HAP-1 (cell line): ENCODE measurements at regions not wholly inside any gene's neighbourhood (a gene's known extent, or its start where the extent isn't known, plus 50 kb on each side); places are given as distances from the start of the nearest gene placed in this dataset.

Experiments used
- DNase-seq, 2 experiments: peaks; one replicate each; pipeline ENCODE4 v3.0.0-alpha.2; 2016 to 2020; ENCODE audit warnings: low spot score in 2 of 2
- H3K27me3 ChIP-seq: fragments of 250-450 bp; sonication (Bioruptor Pico); 2 replicates; pipeline ENCODE4 v1.5.1; 2020; ENCODE audit warnings: low read depth, mild to moderate bottlenecking, moderate library complexity
- H3K36me3 ChIP-seq: fragments of 250-450 bp; sonication (Bioruptor Pico); replicated peaks from 2 replicates; pipeline ENCODE4 v1.5.1; 2020; ENCODE audit warnings: mild to moderate bottlenecking
- H3K4me1 ChIP-seq: fragments of 250-450 bp; sonication (Bioruptor Pico); 2 replicates; pipeline ENCODE4 v1.5.1; 2020; ENCODE audit warnings: mild to moderate bottlenecking
- H3K4me3 ChIP-seq: fragments of 250-450 bp; sonication (Bioruptor Pico); 2 replicates; pipeline ENCODE4 v1.5.1; 2020; ENCODE audit warnings: mild to moderate bottlenecking, moderate library complexity
- H3K9me3 ChIP-seq: fragments of 250-450 bp; sonication (Bioruptor Pico); 2 replicates; pipeline ENCODE4 v1.5.1; 2020; ENCODE audit warnings: mild to moderate bottlenecking, moderate library complexity
- in situ Hi-C: fragments of 300-500 bp; cut with MboI; formaldehyde crosslinking; loops from 3 replicates; pipeline ENCODE4 v1.14.3; 2020; ENCODE audit warnings: low sequenced_read_pairs, inconsistent platforms, mixed read lengths

DNA sequence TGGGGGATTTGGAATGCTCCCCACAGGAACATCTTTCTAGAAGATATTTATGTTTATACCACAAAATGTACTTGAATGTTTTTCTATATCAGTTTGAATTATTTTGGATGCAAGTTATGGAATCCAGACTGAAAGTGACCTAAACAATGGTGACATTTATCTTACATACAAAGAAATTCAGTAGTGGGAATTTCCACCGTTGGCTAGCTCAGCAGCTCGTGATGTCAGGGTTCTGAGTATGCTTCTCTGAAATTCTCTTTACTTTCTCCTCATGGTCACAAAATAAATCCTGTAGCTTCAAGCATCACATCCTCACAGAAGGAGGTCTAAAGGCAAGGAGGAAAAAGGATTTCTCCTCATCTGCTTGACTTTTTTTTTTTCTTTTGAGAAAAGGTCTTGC, 105.3 kb downstream of the AKAIN1 start:
- H3K9me3 ChIP-seq = no peaks in the 10 kb centered on the region
- no peak overlapping the region for H3K4me3 ChIP-seq
- no peaks in the 10 kb centered on the region for H3K27me3 ChIP-seq
- in situ Hi-C loops = no loop called here
- H3K4me1 ChIP-seq = no peaks in the 10 kb centered on the region
- DNase-seq = no peak
- H3K36me3 ChIP-seq = no peaks in the 10 kb centered on the region

DNA sequence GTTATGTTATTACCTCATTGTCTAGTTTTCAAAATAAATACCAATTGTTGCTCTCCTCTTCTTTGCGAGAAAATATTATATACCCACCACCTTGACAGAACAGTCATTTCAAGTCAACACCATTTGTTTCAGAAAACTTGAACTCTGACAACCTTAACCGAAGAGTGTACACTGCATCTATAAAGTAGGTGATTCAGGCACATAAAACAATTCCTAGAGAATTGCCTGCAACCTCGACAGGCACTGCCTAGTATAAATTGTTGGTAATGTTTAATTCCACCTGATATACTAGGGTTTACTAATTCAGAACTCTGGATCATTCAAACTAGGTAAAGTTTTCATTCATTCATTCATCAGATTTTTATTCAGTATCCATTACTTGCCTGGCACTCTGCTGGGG, 121.8 kb downstream of the AKAIN1 start:
- Histone ChIP-seq H3K4me3 (no peak overlapping the region), H3K9me3 (no peaks in the 10 kb centered on the region), H3K36me3 (no peaks in the 10 kb centered on the region), H3K27me3 (no peaks in the 10 kb centered on the region), H3K4me1 (no peaks in the 10 kb centered on the region)
- in situ Hi-C loops = no loop called here
- no peak for DNase-seq

DNA sequence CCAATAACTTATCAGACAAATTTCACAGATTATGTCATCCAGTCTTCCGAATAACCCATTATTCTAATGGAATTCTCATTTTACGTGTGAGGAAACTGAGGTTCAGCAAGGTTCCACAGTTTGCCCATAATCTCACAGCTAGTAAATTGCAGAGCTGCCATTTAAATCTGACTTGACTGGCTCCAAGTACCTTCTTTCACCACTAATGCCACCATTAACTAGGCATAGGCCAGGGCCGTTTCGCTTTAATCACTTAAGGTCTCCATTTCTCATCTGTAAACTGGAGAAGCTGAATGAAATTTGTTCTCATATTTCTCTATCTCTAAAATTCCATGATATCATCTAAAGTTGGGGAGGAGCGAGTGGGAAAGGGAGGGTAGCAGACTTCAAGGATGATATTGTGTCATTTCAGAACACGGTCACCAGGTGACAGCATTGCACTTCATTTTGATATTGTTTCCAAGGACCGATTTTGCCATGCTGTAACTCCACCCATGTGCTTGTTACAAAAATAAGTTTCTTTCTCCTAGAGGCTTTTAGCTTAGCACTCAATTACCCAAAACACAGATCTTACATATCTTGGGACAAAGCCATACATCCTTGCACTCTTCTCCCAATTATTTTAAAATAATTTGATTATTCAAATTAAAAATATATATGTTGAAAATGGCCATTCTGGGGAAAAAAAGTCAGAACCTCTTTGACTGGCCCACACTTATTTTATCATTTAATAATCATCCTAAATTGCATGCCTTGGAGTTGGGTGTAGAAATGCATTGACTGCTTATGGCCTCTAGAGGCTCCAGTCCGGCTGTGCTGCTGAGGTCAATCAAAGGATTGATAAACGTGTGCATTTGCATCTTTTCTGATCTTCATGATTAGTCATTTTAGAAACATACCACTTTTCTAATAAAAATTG, 123.8 kb downstream of the AKAIN1 start:
- no peaks in the 10 kb centered on the region for H3K27me3 ChIP-seq
- H3K9me3 ChIP-seq = no peaks in the 10 kb centered on the region
- peak; percentile 57 to 60 for DNase-seq
- H3K36me3 ChIP-seq = no peaks in the 10 kb centered on the region
- no peaks in the 10 kb centered on the region for H3K4me1 ChIP-seq
- H3K4me3 ChIP-seq = no peak overlapping the region
- in situ Hi-C loops = loop anchor here (25.0 kb wide), 1 partner anchor 1361 kb away; no protein-coding TSS in a partner anchor

DNA sequence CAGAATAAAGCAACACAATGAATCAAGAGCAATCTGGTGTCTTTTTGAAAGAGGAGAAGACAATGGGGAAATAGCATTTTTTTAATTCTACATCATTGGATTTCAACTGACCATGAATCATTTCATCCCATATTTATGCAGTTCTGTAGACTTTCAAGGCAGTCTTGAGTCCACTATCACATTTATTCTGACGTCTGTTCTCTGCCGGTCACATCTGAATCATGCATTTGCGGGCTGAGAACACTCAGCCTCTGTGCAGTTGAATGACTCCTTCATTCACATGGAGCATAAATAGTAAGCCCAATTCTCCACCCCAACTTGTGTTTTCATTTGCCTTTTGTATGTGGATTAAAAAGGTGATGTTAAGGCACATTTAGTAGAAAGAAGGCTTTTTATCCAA, 128.2 kb downstream of the AKAIN1 start:
- no peak for DNase-seq
- Histone ChIP-seq H3K36me3 (no peaks in the 10 kb centered on the region), H3K4me1 (no peaks in the 10 kb centered on the region), H3K27me3 (no peaks in the 10 kb centered on the region), H3K4me3 (no peak overlapping the region), H3K9me3 (no peaks in the 10 kb centered on the region)
- in situ Hi-C loops = loop anchor here (25.0 kb wide), 1 partner anchor 1357 kb away; no protein-coding TSS in a partner anchor

DNA sequence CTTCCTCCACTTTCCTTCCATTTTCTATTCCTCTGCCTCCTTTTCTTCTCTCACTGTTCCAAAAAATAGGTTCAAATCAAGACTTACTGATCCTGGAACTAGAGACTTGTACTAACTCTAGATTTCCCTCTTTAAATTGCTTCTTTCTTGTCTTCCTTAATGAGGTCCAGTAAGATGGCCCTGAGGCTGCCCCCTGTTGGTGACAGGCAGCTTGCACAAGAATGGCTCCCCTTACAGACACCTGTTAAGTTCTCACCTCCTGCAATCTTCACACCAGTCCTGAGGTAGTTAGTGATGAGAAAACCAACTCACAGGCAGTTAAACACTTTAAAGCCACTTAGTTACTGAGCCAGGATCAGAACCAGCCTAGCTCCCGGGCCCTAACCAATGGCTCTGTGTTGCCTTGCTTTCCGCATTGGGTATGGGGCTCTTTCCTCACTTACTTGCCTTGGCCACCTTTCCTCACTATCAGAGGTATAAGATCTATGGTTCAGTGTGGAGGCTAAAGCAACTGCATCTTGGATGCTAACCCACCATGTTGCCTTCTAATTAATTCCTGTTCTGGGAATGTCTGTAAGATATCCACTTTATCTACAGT, 130.6 kb downstream of the AKAIN1 start:
- no peaks in the 10 kb centered on the region for H3K27me3 ChIP-seq
- DNase-seq = peak; percentile 9 to 59
- no peaks in the 10 kb centered on the region for H3K9me3 ChIP-seq
- H3K36me3 ChIP-seq = no peaks in the 10 kb centered on the region
- no peaks in the 10 kb centered on the region for H3K4me1 ChIP-seq
- H3K4me3 ChIP-seq = no peak overlapping the region
- in situ Hi-C loops = loop anchor here (25.0 kb wide), 1 partner anchor 1354 kb away; no protein-coding TSS in a partner anchor

DNA sequence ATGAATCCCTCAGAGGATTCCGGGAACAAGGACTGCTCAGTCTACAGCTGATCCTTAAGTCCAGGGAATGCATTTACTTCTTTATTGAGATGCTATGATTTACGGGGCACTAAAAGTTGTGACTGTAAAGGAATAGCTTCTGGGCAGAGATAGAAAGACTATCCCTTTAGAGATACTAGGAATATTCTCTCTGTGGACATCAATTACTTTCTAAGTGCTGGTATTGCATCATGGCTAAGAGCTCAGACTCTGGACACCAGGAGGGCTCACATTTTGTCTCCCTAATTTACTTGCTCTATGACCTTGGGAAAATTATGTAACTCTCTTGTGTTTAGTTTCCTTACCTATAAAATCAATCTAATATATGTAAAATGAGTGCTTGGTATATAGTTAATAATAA, 131.4 kb downstream of the AKAIN1 start:
- Histone ChIP-seq H3K4me1 (no peaks in the 10 kb centered on the region), H3K4me3 (no peak overlapping the region), H3K36me3 (no peaks in the 10 kb centered on the region), H3K27me3 (no peaks in the 10 kb centered on the region), H3K9me3 (no peaks in the 10 kb centered on the region)
- no peak for DNase-seq
- in situ Hi-C loops = loop anchor here (25.0 kb wide), 1 partner anchor 1353 kb away; no protein-coding TSS in a partner anchor

DNA sequence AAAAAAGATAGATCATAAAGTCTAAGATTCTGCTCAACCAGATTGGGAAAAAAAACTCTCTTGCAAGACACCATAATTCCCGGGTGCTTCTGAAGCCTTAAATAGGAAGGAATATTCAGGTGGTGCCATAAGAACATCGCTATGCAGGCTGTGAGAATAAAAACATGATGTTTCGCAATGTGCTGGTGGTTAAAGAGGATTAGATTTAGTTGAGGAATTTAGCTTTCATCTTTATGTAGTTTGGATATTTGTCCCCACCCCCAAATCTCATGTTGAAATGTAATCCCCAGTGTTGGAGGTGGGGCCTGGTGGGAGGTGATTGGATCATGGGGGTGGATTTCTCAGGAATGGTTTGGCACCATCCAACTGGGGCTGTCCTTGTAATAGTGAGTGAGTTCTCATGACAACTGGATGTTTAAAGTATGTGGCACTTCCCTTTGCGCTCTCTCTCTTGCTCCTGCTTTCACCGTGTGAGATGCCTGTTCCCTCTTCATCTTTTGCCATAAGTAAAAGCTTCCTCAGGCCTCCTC, 132.2 kb downstream of the AKAIN1 start:
- in situ Hi-C loops = loop anchor here (25.0 kb wide), 1 partner anchor 1353 kb away; no protein-coding TSS in a partner anchor
- no peak for DNase-seq
- H3K9me3 ChIP-seq = no peaks in the 10 kb centered on the region
- no peak overlapping the region for H3K4me3 ChIP-seq
- no peaks in the 10 kb centered on the region for H3K27me3 ChIP-seq
- H3K36me3 ChIP-seq = no peaks in the 10 kb centered on the region
- no peaks in the 10 kb centered on the region for H3K4me1 ChIP-seq

DNA sequence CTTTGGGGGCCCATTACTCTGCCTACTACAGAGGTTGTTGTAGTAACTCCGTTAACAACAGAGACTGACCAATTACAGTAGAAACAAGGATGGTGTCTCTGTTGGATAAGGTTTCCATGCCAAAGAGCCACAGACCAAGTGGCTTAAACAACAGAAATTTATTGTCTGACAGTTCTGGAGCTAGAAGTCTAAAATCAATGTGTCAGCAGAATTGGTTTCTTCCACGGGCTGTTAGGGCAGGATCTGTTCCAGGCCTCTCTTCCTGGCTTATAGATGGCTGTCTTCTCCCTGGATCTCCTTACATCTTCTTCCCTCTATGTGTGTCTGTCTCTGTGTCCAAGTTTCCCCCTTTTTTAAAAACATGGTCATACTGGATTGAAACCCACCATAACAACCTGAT, 135.3 kb downstream of the AKAIN1 start:
- DNase-seq = no peak
- H3K27me3 ChIP-seq = no peaks in the 10 kb centered on the region
- H3K4me3 ChIP-seq = no peak overlapping the region
- no peaks in the 10 kb centered on the region for H3K36me3 ChIP-seq
- no peaks in the 10 kb centered on the region for H3K4me1 ChIP-seq
- H3K9me3 ChIP-seq = no peaks in the 10 kb centered on the region
- in situ Hi-C loops = loop anchor here (25.0 kb wide), 1 partner anchor 1349 kb away; no protein-coding TSS in a partner anchor

DNA sequence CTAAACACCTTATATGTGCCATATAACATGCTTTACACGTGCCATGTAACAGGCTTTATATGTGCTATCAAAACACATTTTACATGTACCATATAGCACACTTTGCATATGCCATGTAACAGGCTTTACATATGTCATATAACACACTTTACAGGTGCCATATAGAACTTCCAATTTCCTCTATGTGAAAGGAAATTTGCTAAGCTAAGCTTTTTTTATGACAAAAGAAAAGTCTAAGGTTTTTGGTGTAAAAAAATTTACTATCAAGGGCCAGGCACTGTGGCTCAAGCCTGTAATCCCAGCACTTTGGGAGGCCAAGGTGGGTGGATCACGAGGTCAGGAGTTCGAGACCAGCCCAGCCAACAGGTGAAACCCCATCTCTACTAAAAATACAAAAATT, 136.5 kb downstream of the AKAIN1 start:
- DNase-seq = no peak
- in situ Hi-C loops = loop anchor here (25.0 kb wide), 1 partner anchor 1348 kb away; no protein-coding TSS in a partner anchor
- H3K4me1 ChIP-seq = no peaks in the 10 kb centered on the region
- no peaks in the 10 kb centered on the region for H3K27me3 ChIP-seq
- H3K9me3 ChIP-seq = no peaks in the 10 kb centered on the region
- no peaks in the 10 kb centered on the region for H3K36me3 ChIP-seq
- H3K4me3 ChIP-seq = no peak overlapping the region

DNA sequence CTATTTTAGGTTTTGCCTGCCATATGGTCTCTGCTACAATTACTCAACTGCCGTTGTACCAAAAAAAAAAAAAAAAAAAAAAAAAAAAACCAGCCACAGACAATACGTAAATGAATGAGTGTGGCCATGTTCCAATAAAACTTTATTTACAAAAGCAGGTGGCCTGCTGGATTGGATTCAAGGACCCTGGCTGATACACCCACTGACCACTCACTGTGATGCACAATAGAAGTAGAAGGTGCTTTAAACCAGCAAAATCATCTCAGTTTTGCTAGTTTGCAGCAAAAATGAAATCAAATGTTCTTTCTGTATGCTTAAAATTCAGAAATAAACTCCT, 137.4 kb downstream of the AKAIN1 start:
- Histone ChIP-seq H3K4me1 (no peaks in the 10 kb centered on the region), H3K27me3 (no peaks in the 10 kb centered on the region), H3K9me3 (no peaks in the 10 kb centered on the region), H3K36me3 (no peaks in the 10 kb centered on the region), H3K4me3 (no peak overlapping the region)
- in situ Hi-C loops = loop anchor here (10.0 to 25.0 kb wide), 2 partner anchors 945 to 1347 kb away; no protein-coding TSS in a partner anchor
- no peak for DNase-seq

DNA sequence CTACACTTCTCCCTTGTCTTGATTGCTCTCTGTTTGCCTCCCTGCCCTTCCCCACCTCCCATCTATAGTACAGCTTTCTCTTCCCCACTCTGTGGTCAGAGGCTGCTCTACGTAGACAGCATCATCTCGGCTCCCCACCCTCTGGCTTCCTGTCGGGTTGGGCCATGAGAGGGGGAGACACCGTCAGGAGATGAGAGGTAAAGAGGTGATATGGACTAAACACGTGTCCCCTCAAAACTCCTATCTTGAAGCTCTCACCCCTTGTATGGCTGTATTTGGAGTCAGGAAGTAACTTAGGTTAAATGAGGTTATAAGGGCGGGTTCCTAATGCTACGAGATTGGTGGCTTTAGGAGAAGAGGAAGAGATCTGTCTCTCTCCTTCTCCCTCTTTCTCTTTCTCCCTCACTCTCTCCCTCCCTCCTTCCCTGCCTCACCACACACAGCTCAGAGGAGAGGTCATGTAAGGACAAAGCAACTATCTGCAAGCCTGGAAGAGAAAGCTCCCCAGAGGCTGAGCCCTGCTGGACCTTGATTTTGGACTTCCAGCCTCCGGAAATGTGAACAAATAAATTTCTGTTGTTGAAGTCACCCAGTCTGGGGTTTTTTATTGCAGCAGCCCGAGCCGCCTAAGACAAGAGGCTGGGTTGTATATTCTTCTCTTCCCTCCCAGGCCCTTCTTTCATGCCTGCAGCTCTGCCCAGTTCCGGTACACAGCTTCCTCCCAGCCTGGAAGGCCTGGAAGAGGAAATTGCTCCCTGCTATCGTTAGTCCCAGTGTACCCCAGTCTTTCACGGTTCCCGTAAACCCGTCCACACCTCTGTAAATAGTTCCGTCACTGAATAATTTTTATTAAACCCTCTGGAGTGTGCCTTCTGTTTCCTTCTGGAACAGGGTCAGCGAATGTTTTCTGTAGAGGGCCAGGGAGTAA, 138.0 kb downstream of the AKAIN1 start:
- no peaks in the 10 kb centered on the region for H3K9me3 ChIP-seq
- in situ Hi-C loops = loop anchor here (10.0 to 25.0 kb wide), 2 partner anchors 944 to 1347 kb away; no protein-coding TSS in a partner anchor
- no peaks in the 10 kb centered on the region for H3K27me3 ChIP-seq
- no peaks in the 10 kb centered on the region for H3K4me1 ChIP-seq
- no peaks in the 10 kb centered on the region for H3K36me3 ChIP-seq
- no peak for DNase-seq
- no peak overlapping the region for H3K4me3 ChIP-seq

DNA sequence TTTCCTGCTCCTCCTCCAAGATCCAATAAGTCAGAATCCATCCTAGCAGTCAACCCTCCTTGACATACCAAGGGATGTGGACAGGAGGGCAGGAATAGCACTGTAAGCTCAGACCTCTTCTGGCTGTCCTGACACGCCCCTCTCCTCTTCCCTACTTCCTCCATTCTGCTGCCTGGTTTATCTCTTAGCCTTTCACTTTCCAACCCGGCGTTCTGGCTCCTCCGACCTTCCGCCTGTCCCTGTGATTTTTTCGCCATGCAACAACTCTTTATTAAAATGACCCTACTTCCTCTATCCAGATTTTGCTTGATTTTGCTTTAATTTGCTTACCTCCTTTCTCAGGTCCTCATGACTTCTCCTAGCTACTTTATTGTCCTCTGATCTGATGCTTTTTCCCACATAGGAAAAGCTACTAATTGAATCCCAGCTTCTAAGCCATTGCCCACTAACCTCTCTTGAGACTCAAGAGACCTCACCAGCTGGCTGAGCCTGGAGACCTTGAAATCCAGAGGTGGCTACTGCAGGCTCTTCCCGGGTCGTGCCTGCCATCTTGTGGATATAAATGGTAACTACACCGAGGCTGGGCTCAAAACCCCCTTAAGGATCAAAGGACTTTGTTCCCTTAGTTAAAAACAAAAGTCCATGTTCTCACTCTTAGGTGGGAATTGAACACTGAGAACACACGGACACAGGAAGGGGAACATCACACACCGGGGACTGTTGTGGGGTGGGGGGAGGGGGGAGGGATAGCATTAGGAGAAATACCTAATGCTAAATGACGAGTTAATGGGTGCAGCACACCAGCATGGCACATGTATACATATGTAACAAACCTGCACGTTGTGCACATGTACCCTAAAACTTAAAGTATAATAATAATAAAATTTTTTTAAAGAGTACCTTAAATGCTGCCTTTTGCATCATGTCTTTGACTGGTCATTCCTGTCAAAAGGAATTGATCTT, 139.4 kb downstream of the AKAIN1 start:
- H3K4me3 ChIP-seq = no peak overlapping the region
- in situ Hi-C loops = loop anchor here (10.0 to 25.0 kb wide), 2 partner anchors 943 to 1345 kb away; no protein-coding TSS in a partner anchor
- H3K36me3 ChIP-seq = no peaks in the 10 kb centered on the region
- no peaks in the 10 kb centered on the region for H3K9me3 ChIP-seq
- no peaks in the 10 kb centered on the region for H3K27me3 ChIP-seq
- DNase-seq = peak; percentile 66 to 79
- H3K4me1 ChIP-seq = no peaks in the 10 kb centered on the region
